Right lobe of liver (tissue), 4 donors: ENCODE measurements at regions not wholly inside any gene's neighbourhood (a gene's known extent, or its start where the extent isn't known, plus 50 kb on each side); places are given as distances from the start of the nearest gene placed in this dataset.

ENCODE experiments used
- CTCF ChIP-seq, 4 donors: fragments of 200-600 bp in 3 of 4; fragments of 450-650 bp in 1 of 4; IDR thresholded peaks; one replicate each; pipeline versions ENCODE4 v1.5.1 to v1.8.0; 2016 to 2022; ENCODE audit warnings: antibody characterized with exemption in 4 of 4, mild to moderate bottlenecking in 2 of 4
- POLR2A ChIP-seq: fragments of 450-650 bp; IDR thresholded peaks from one replicate; pipeline ENCODE4 v1.6.1; 2017; ENCODE audit warnings: antibody characterized with exemption, mild to moderate bottlenecking
- donor health status: DM: no; HTN: no; CAD: no.
- donor health status: DM: no; HTN: no; CAD: no.
- donor health status: DM: no; HTN: yes; CAD: no.

- TF ChIP-seq CTCF (IDR thresholded peaks at IDR 0.05) (no peak), POLR2A (no peak)
These were observed 198.8 kb downstream of the KCNS3 start for GRCh38 chr2:18077231-18077630.
